Tibial artery (tissue), 4 donors: ENCODE measurements at regions not wholly inside any gene's neighbourhood (a gene's known extent, or its start where the extent isn't known, plus 50 kb on each side); places are given as distances from the start of the nearest gene placed in this dataset.
"Not testable (repeated sequence)": the region's sequence is repeated elsewhere in the genome, so short reads cannot be mapped to it uniquely, and the experiment has no call there.

Source experiments
- DNase-seq, 2 donors: peaks; one replicate each; pipeline ENCODE4 v3.0.0-alpha.2; 2019
- H3K27ac ChIP-seq, 2 donors: fragments of 200-600 bp; sonication (generic) in 1 of 2; 1 replicate in 1 of 2; 2 replicates in 1 of 2; pipeline ENCODE4 v1.5.1; 2018 to 2019; ENCODE audit warnings: mild to moderate bottlenecking in 1 of 2
- H3K27me3 ChIP-seq, 2 donors: fragments of 200-600 bp; sonication (generic) in 1 of 2; one replicate each; pipeline versions ENCODE4 v1.5.1 to v1.6.0; 2016 to 2019
- H3K36me3 ChIP-seq, 3 donors: fragments of 200-600 bp; sonication (generic) in 2 of 3; one replicate each; pipeline ENCODE4 v1.5.1; 2016 to 2019; ENCODE audit warnings: mild to moderate bottlenecking in 2 of 3
- H3K4me1 ChIP-seq, 4 donors: fragments of 200-600 bp; sonication (generic) in 2 of 4; 1 replicate in 3 of 4; 2 replicates in 1 of 4; pipeline ENCODE4 v1.5.1; 2016 to 2019
- H3K4me3 ChIP-seq, 2 donors: fragments of 200-600 bp; sonication (generic) in 1 of 2; 1 replicate in 1 of 2; 2 replicates in 1 of 2; pipeline ENCODE4 v1.5.1; 2018 to 2019; ENCODE audit warnings: mild to moderate bottlenecking in 2 of 2
- H3K9me3 ChIP-seq, 3 donors: fragments of 200-600 bp; sonication (generic) in 1 of 3; one replicate each; pipeline ENCODE4 v1.5.1; 2016 to 2019
- CTCF ChIP-seq, 2 experiments: fragments of 200-600 bp in 1 of 2; fragments of 450-650 bp in 1 of 2; IDR thresholded peaks; one replicate each; pipeline ENCODE4 v1.5.1; 2017 to 2019; ENCODE audit warnings: antibody characterized with exemption in 2 of 2, mild to moderate bottlenecking in 1 of 2, moderate library complexity in 1 of 2
- intact Hi-C: fragments of 100-400 bp; cut with DNase I; formaldehyde crosslinking; loops from one replicate; pipeline ENCODE4 v1.15.0; 2023; ENCODE audit warnings: low total_unique reads

- Histone ChIP-seq H3K4me1 (no peaks in the 10 kb centered on the region), H3K36me3 (no peaks in the 10 kb centered on the region), H3K27ac (no peak overlapping the region), H3K9me3 (no peaks in the 10 kb centered on the region), H3K27me3 (no peaks in the 10 kb centered on the region), H3K4me3 (no peak overlapping the region)
- no peak for DNase-seq
- intact Hi-C loops, result no loop called here
- TF ChIP-seq CTCF (IDR thresholded peaks at IDR 0.05), result no peak
Observed at GRCh38 chr1:189790335-189790734, 687.3 kb downstream of the BRINP3 start.

GRCh38 chr1:189803364-189803763, 674.3 kb downstream of the BRINP3 start:
- Histone ChIP-seq H3K4me3 (no peak overlapping the region), H3K4me1 (no peaks in the 10 kb centered on the region), H3K27ac (no peak overlapping the region), H3K36me3 (no peaks in the 10 kb centered on the region), H3K9me3 (no peaks in the 10 kb centered on the region), H3K27me3 (no peaks in the 10 kb centered on the region)
- no peak for DNase-seq
- intact Hi-C loops, result no loop called here
- TF ChIP-seq CTCF (IDR thresholded peaks at IDR 0.05), result no peak

GRCh38 chr1:189804352-189804751, 673.3 kb downstream of the BRINP3 start:
- DNase-seq, result no peak
- no peaks in the 10 kb centered on the region for H3K9me3 ChIP-seq

GRCh38 chr1:189805735-189806134, 671.9 kb downstream of the BRINP3 start:
- Histone ChIP-seq H3K4me3 (no peak overlapping the region), H3K9me3 (no peaks in the 10 kb centered on the region), H3K4me1 (no peaks in the 10 kb centered on the region), H3K36me3 (no peaks in the 10 kb centered on the region), H3K27me3 (no peaks in the 10 kb centered on the region), H3K27ac (no peak overlapping the region)
- no peak for TF ChIP-seq CTCF (IDR thresholded peaks at IDR 0.05)
- intact Hi-C loops, result loop anchor here (5.0 kb wide), 1 partner anchor 183 kb away; no protein-coding TSS in a partner anchor
- no peak for DNase-seq

More at GRCh38 chr1:189804352-189804751, 673.3 kb downstream of the BRINP3 start:
- no peaks in the 10 kb centered on the region for H3K4me1 ChIP-seq
- no peaks in the 10 kb centered on the region for H3K36me3 ChIP-seq
- no peak overlapping the region for H3K4me3 ChIP-seq
- no peak for TF ChIP-seq CTCF (IDR thresholded peaks at IDR 0.05)
- intact Hi-C loops, result no loop called here
- H3K27ac ChIP-seq, result no peak overlapping the region
- no peaks in the 10 kb centered on the region for H3K27me3 ChIP-seq

- H3K4me1 ChIP-seq, H3K36me3 ChIP-seq, H3K9me3 ChIP-seq, H3K4me3 ChIP-seq, intact Hi-C loops, DNase-seq, H3K27me3 ChIP-seq, H3K27ac ChIP-seq: not testable (repeated sequence)
Observed at GRCh38 chr1:189810639-189811038, 667.0 kb downstream of the BRINP3 start.

- no peak overlapping the region for H3K4me3 ChIP-seq
- H3K36me3 ChIP-seq, result no peaks in the 10 kb centered on the region
- H3K9me3 ChIP-seq, result no peaks in the 10 kb centered on the region
- DNase-seq, result no peak
- intact Hi-C loops, result no loop called here
- TF ChIP-seq CTCF (IDR thresholded peaks at IDR 0.05), result no peak
- H3K27me3 ChIP-seq, result no peaks in the 10 kb centered on the region
- H3K27ac ChIP-seq, result no peak overlapping the region
- no peaks in the 10 kb centered on the region for H3K4me1 ChIP-seq
Observed at GRCh38 chr1:189811960-189812359, 665.7 kb downstream of the BRINP3 start.
